Thymus (tissue), 11 donors: ENCODE measurements at regions not wholly inside any gene's neighbourhood (a gene's known extent, or its start where the extent isn't known, plus 50 kb on each side); places are given as distances from the start of the nearest gene placed in this dataset.
A peak's percentile ranks its signal among the peaks of the same experiment; 100 is the strongest.

Experiments
- DNase-seq, 9 donors: peaks; one replicate each; pipeline ENCODE4 v3.0.0-alpha.2; 2013; ENCODE audit warnings: low spot score in 9 of 9, low read depth in 6 of 9, missing footprints in 1 of 9
- H3K27ac ChIP-seq, 2 donors: one replicate each; pipeline ENCODE4 v1.5.1; 2013; ENCODE audit warnings: control low read depth in 1 of 2, low read depth in 1 of 2, low read length in 1 of 2, mild to moderate bottlenecking in 1 of 2, moderate library complexity in 1 of 2
- H3K27me3 ChIP-seq, 2 donors: one replicate each; pipeline ENCODE4 v1.5.1; 2013; ENCODE audit warnings: low read length in 1 of 2; ENCODE audit not compliant: control insufficient read depth in 2 of 2, insufficient read depth in 1 of 2
- H3K36me3 ChIP-seq, 2 donors: one replicate each; pipeline ENCODE4 v1.5.1; 2013; ENCODE audit warnings: low read length in 1 of 2, mild to moderate bottlenecking in 1 of 2, moderate library complexity in 1 of 2; ENCODE audit not compliant: control insufficient read depth in 2 of 2, insufficient read depth in 2 of 2
- H3K4me1 ChIP-seq, 2 donors: one replicate each; pipeline ENCODE4 v1.5.1; 2013; ENCODE audit warnings: low read length in 2 of 2; ENCODE audit not compliant: control insufficient read depth in 2 of 2, insufficient read depth in 2 of 2
- H3K4me3 ChIP-seq, 2 donors: one replicate each; pipeline ENCODE4 v1.5.1; 2013; ENCODE audit warnings: low read length in 2 of 2, control low read depth in 1 of 2, mild to moderate bottlenecking in 1 of 2
- H3K9me3 ChIP-seq, 2 donors: one replicate each; pipeline ENCODE4 v1.5.1; 2013; ENCODE audit warnings: low read length in 1 of 2, mild to moderate bottlenecking in 1 of 2; ENCODE audit not compliant: control insufficient read depth in 2 of 2, insufficient read depth in 1 of 2
- WGBS: extraction: QIAGEN DNeasy Blood & Tissue Kit; methylation state at CpG from one replicate; pipeline ENCODE4 v1.1.7; 2013; 5-methylcytosine and 5-hydroxymethylcytosine counted together
- donor health status: healthy.

GRCh38 chr10:83078160-83078559 lies 1061.1 kb upstream of the GHITM start:
- Histone ChIP-seq H3K36me3 (no peaks in the 10 kb centered on the region), H3K4me1 (no peaks in the 10 kb centered on the region), H3K27me3 (no peaks in the 10 kb centered on the region), H3K9me3 (no peaks in the 10 kb centered on the region), H3K4me3 (no peak overlapping the region), H3K27ac (no peak overlapping the region)
- 85% methylated on average over 1 of the region's 1 CpG for WGBS
- no peak for DNase-seq

DNA sequence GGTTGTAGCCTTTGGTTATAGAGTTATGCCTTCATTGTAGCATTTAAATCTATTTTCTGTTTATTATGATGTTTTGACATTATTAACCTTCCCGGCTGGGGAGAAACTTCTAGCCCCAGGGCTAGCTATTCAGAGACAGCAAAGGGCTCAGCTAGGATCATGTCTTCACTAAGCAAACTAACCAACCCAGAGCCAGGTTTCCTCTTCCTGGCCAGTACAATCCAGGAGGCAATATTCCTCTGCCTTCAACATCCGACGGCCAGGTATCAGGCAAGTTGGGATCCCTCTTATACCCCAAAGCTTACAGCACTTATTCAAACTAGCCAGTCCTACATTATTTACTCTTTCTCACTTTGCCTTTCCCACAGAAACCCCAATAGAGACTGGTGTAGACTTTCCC lies 1060.7 kb upstream of the GHITM start:
- Histone ChIP-seq H3K4me1 (no peaks in the 10 kb centered on the region), H3K27me3 (no peaks in the 10 kb centered on the region), H3K27ac (no peak overlapping the region), H3K4me3 (no peak overlapping the region), H3K36me3 (no peaks in the 10 kb centered on the region), H3K9me3 (no peaks in the 10 kb centered on the region)
- DNase-seq: no peak
- WGBS: 78% methylated on average over 3 of the region's 3 CpGs

DNA sequence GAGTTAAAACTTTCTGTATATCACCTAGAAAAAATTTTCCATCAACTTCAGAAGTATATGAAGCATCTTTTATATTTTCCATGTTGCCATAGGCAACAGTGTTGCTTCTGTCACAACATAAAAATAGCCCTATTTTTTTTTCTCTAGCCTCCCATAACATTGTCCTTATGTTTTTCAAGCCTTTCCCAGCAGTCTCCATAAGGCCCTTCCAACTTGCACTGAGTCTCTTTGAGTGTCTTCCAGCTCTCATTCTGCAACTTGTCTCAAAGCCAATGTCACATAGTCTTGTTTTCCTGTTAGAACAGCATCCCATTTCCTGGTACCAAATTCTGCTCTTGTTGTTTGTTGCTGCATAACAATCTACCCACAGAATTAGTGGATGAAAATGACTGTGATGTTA lies 1055.5 kb upstream of the GHITM start:
- Histone ChIP-seq H3K4me1 (no peaks in the 10 kb centered on the region), H3K36me3 (no peaks in the 10 kb centered on the region), H3K4me3 (no peak overlapping the region), H3K27me3 (no peaks in the 10 kb centered on the region), H3K27ac (no peak overlapping the region), H3K9me3 (peaks cover 0 to 2% of the 10 kb centered on the region in 2 donors)
- no peak for DNase-seq

GRCh38 chr10:83089335-83089734 lies 1050.0 kb upstream of the GHITM start:
- WGBS: 85% methylated on average over 3 of the region's 3 CpGs
- Histone ChIP-seq H3K4me3 (no peak overlapping the region), H3K4me1 (no peaks in the 10 kb centered on the region), H3K36me3 (no peaks in the 10 kb centered on the region), H3K27me3 (no peaks in the 10 kb centered on the region), H3K27ac (no peak overlapping the region), H3K9me3 (peaks cover 0 to 4% of the 10 kb centered on the region in 2 donors)
- no peak for DNase-seq

DNA sequence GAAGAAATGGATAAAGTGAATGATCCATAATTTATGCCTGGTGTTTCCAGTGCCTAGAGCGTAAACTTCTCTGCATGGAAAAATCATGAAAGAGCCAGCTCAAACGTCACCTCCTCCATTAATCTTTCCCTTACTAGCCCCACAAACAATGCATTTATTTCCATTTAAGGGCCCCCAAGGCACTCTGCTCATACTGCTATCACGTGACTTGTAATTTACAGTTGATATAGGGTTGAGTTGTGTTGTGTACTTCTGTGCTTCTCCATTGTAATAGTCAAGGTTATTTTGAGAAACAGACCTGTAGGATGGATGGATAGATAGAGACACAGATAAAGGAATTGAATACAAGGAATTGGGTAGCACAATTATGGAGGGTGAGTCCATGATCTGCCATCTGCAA lies 1034.7 kb upstream of the GHITM start:
- no peaks in the 10 kb centered on the region for H3K36me3 ChIP-seq
- 82% methylated on average over 3 of the region's 3 CpGs for WGBS
- H3K4me1 ChIP-seq: no peaks in the 10 kb centered on the region
- no peaks in the 10 kb centered on the region for H3K27me3 ChIP-seq
- no peak overlapping the region for H3K4me3 ChIP-seq
- peaks cover 0 to 15% of the 10 kb centered on the region in 2 donors for H3K9me3 ChIP-seq
- H3K27ac ChIP-seq: no peak overlapping the region
- DNase-seq: no peak

- Histone ChIP-seq H3K4me1 (no peaks in the 10 kb centered on the region), H3K9me3 (peaks cover 0 to 15% of the 10 kb centered on the region in 2 donors), H3K27ac (no peak overlapping the region), H3K4me3 (no peak overlapping the region), H3K27me3 (no peaks in the 10 kb centered on the region), H3K36me3 (no peaks in the 10 kb centered on the region)
- 83% methylated on average over 7 of the region's 7 CpGs for WGBS
- no peak for DNase-seq
Measured at GRCh38 chr10:83108565-83109333, 1030.6 kb upstream of the GHITM start.

GRCh38 chr10:83119346-83119745 lies 1020.0 kb upstream of the GHITM start:
- H3K27ac ChIP-seq: no peak overlapping the region
- DNase-seq: no peak
- WGBS: 87% methylated on average over 1 of the region's 1 CpG
- H3K36me3 ChIP-seq: no peaks in the 10 kb centered on the region
- no peaks in the 10 kb centered on the region for H3K4me1 ChIP-seq
- H3K9me3 ChIP-seq: no peaks in the 10 kb centered on the region
- H3K4me3 ChIP-seq: no peak overlapping the region
- H3K27me3 ChIP-seq: no peaks in the 10 kb centered on the region

DNA sequence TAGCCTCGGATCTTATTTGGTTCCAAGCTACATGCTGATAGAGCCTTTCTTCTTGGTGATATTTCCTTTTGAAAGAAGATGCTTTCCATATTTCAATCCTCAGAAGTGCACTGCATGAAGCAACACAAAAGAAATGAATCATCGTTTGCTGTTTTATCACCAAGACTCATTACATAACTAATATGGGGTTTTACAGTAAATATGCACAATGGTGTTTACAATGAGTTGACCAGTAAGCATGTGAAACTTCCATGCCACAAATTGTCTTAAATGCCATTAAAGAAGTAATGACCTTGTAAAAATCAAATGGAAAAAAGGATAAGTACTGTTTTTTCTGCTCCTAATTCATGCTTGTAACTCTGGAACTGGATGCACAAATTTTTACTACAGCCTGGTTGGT lies 1017.0 kb upstream of the GHITM start:
- no peaks in the 10 kb centered on the region for H3K27me3 ChIP-seq
- 89% methylated on average over 2 of the region's 2 CpGs for WGBS
- DNase-seq: no peak

DNA sequence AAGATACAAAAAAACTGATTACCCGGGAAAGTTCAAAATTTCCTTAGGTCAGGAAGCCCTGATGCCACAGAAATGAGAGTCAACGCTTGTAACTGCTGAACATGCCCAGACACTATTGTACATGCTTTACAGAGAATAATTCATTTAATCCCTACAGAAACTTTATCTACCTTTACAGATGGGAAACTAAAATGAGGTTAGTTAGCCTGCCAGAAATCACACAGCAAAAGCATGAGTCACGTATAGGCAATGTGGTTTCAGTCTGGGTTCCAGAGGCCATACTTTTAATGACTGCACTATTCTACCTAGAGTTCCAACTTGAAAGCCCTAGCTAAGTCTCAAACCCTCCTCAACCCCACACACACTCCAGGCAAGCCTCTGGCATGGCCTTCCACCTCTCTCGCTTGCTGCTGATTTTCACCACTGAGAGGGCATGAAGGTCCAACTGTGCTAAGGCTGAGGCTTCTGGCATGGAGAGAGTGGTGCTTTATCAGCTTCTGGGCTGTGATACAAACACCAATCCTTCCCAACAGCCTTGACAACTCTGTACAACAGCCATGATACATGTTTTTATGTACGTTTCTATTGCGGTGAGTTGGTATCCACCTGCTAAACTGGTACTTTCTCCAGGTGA lies 1011.2 kb upstream of the GHITM start:
- no peaks in the 10 kb centered on the region for H3K9me3 ChIP-seq
- peak in 1 of 9 donors; percentile 0 for DNase-seq
- H3K27ac ChIP-seq: no peak overlapping the region
- H3K27me3 ChIP-seq: no peaks in the 10 kb centered on the region
- H3K36me3 ChIP-seq: no peaks in the 10 kb centered on the region
- WGBS: 94% methylated on average over 6 of the region's 6 CpGs
- H3K4me1 ChIP-seq: peaks cover 0 to 2% of the 10 kb centered on the region in 2 donors
- no peak overlapping the region for H3K4me3 ChIP-seq

More for the DNA sequence above, 1017.0 kb upstream of the GHITM start:
- Histone ChIP-seq H3K4me3 (no peak overlapping the region), H3K36me3 (no peaks in the 10 kb centered on the region), H3K27ac (no peak overlapping the region), H3K9me3 (no peaks in the 10 kb centered on the region), H3K4me1 (no peaks in the 10 kb centered on the region)
